K562 (cell line): ENCODE measurements at regions not wholly inside any gene's neighbourhood (a gene's known extent, or its start where the extent isn't known, plus 50 kb on each side); places are given as distances from the start of the nearest gene placed in this dataset.

Experiments
- ATAC-seq: fragments of 200-7000 bp; cut with Tn5 transposase; 3 replicates; pipeline ENCODE4 v1.9.1; 2020; ENCODE audit warnings: moderate library complexity
- BruUV-seq: library from RNA; stranded (reverse); fragments of 400-500 nt; replicated peaks from 2 replicates; lab custom pipeline; 2021; lab: Mats Ljungman, UMichigan
- CTCF ChIA-PET: fragments of 300-600 bp; formaldehyde crosslinking; extraction: SDS; loops from one replicate; lab custom pipeline; 2021; ENCODE audit warnings: low intra/inter-chr PET ratio; lab: Yijun Ruan, JAX
- POLR2A ChIA-PET: fragments of 300-600, 350-650 bp; sonication (Branson Sonifier 250); formaldehyde crosslinking; extraction: SDS; loops from one replicate; lab custom pipeline; 2021; ENCODE audit warnings: antibody characterized with exemption, inconsistent platforms; lab: Yijun Ruan, JAX
- DNase-seq, 4 experiments: peaks; one replicate each; pipeline versions ENCODE4 v3.0.0 to v3.0.0-alpha.2; 2011 to 2018; ENCODE audit warnings: low spot score in 3 of 4, mixed read lengths in 3 of 4; ENCODE audit errors: extremely low read depth in 1 of 4
- FAIRE-seq: peaks from 2 replicates; lab custom pipeline; 2011; peaks lifted over from hg19 to GRCh38; lab: Jason Lieb, UNC
- H2AFZ ChIP-seq: 2 replicates; pipeline ENCODE4 v1.6.0; 2011; ENCODE audit warnings: low read depth, low read length, control low read depth, inconsistent platforms
- H3K27ac ChIP-seq: fragments of 200-600 bp; 3 replicates; pipeline ENCODE4 v1.8.0; 2011; ENCODE audit warnings: low read depth, mild to moderate bottlenecking, control low read depth, inconsistent platforms, low read length, moderate library complexity, mixed read lengths; ENCODE audit errors: extremely low read depth
- H3K27me3 ChIP-seq, 2 experiments: fragments of 300-600 bp in 1 of 2; 2 replicates in 1 of 2; 3 replicates in 1 of 2; pipeline versions ENCODE4 v1.6.0 to v1.8.0; 2011; ENCODE audit warnings: inconsistent platforms in 2 of 2, low read length in 2 of 2, mild to moderate bottlenecking in 1 of 2, mixed read lengths in 1 of 2, moderate library complexity in 1 of 2; ENCODE audit not compliant: control insufficient read depth in 2 of 2, insufficient read depth in 2 of 2
- H3K36me3 ChIP-seq: fragments of 300-600 bp; 3 replicates; pipeline ENCODE4 v1.8.0; 2011; ENCODE audit warnings: mild to moderate bottlenecking, low read length, inconsistent platforms; ENCODE audit not compliant: control insufficient read depth, insufficient read depth
- H3K4me1 ChIP-seq, 2 experiments: fragments of 200-600 bp in 1 of 2; replicated peaks in 1 of 2; 2 replicates in 1 of 2; 3 replicates in 1 of 2; pipeline versions ENCODE4 v1.5.1 to v1.8.0; 2011; ENCODE audit warnings: inconsistent platforms in 2 of 2, low read length in 2 of 2, mild to moderate bottlenecking in 1 of 2, mixed read lengths in 1 of 2, moderate library complexity in 1 of 2; ENCODE audit not compliant: control insufficient read depth in 2 of 2, insufficient read depth in 2 of 2
- H3K4me2 ChIP-seq: 2 replicates; pipeline ENCODE4 v1.6.1; 2011; ENCODE audit warnings: low read length, control low read depth, inconsistent platforms, mixed read lengths; ENCODE audit not compliant: insufficient read depth
- H3K4me3 ChIP-seq: fragments of 200-600 bp; sonication (generic), shearing (Covaris generic); 2 replicates; pipeline ENCODE4 v1.5.1; 2016; ENCODE audit warnings: control low read depth, inconsistent platforms
- H3K79me2 ChIP-seq: fragments of 200-600 bp; 3 replicates; pipeline ENCODE4 v1.8.0; 2011; ENCODE audit warnings: low read length, inconsistent platforms; ENCODE audit not compliant: control insufficient read depth, insufficient read depth
- H3K9ac ChIP-seq, 2 experiments: 2 replicates each; pipeline versions ENCODE4 v1.6.0 to v1.6.1; 2011; ENCODE audit warnings: low read depth in 2 of 2, low read length in 2 of 2, control low read depth in 1 of 2, inconsistent platforms in 1 of 2, mild to moderate bottlenecking in 1 of 2, mixed read lengths in 1 of 2; ENCODE audit not compliant: insufficient read depth in 1 of 2
- H3K9me1 ChIP-seq: one replicate; pipeline ENCODE4 v1.6.0; 2011; ENCODE audit warnings: inconsistent platforms, mild to moderate bottlenecking, low read length, moderate library complexity; ENCODE audit not compliant: control insufficient read depth, insufficient read depth
- H3K9me3 ChIP-seq: replicated peaks from 2 replicates; pipeline ENCODE4 v1.5.1; 2011; ENCODE audit warnings: low read depth, low read length, inconsistent platforms; ENCODE audit not compliant: control insufficient read depth, insufficient read depth
- H4K20me1 ChIP-seq: replicated peaks from 2 replicates; pipeline ENCODE4 v1.6.1; 2011; ENCODE audit warnings: low read length, inconsistent platforms, mixed read lengths; ENCODE audit not compliant: control insufficient read depth, insufficient read depth
- KDM1A ChIP-seq, 2 experiments: fragments of 450-650 bp; IDR thresholded peaks; 2 replicates each; pipeline ENCODE4 v1.6.1; 2016; ENCODE audit warnings: mild to moderate bottlenecking in 2 of 2
- NFATC3 ChIP-seq: fragments of 450-650 bp; IDR thresholded peaks from 2 replicates; pipeline ENCODE4 v1.6.1; 2017; ENCODE audit warnings: mild to moderate bottlenecking
- PHB2 ChIP-seq: fragments of 450-650 bp; IDR thresholded peaks from 2 replicates; pipeline ENCODE4 v1.6.1; 2017; ENCODE audit warnings: low read depth
- ZNF282 ChIP-seq: sonication (generic); formaldehyde crosslinking; IDR thresholded peaks from 2 replicates; pipeline ENCODE4 v1.8.1; 2023; ENCODE audit warnings: missing genetic modification reagents
- ZNF778 ChIP-seq: fragments of 450-650 bp; formaldehyde crosslinking; IDR thresholded peaks from 2 replicates; pipeline ENCODE4 v1.4.0; 2020; ENCODE audit warnings: mild to moderate bottlenecking, moderate library complexity
- WGBS: fragments of 100-300 bp; shearing (Covaris generic); methylation state at CpG from one replicate; pipeline ENCODE4 v1.1.6; 2016; ENCODE audit warnings: low coverage, mixed read lengths; ENCODE audit not compliant: insufficient coverage; ENCODE audit errors: missing lambda C conversion rate; 5-methylcytosine and 5-hydroxymethylcytosine counted together
- in situ Hi-C: fragments of 300-500 bp; cut with MboI; formaldehyde crosslinking; loops from 4 replicates; pipeline ENCODE4 v1.15.0; 2018; ENCODE audit warnings: inconsistent platforms, mixed read lengths
- intact Hi-C: fragments of 100-400 bp; cut with micrococcal nuclease; formaldehyde crosslinking; loops from 2 replicates; pipeline ENCODE4 v1.14.2; 2022
- TF ChIP-seq, protein P1 (sequence below): fragments of 250-450 bp; sonication (Bioruptor Pico); IDR thresholded peaks from 2 replicates; pipeline ENCODE4 v1.5.0; 2022; ENCODE audit warnings: mild to moderate bottlenecking
- TF ChIP-seq, protein P2 (sequence below): sonication (generic); formaldehyde crosslinking; IDR thresholded peaks from 2 replicates; pipeline ENCODE4 v1.8.0; 2022; ENCODE audit warnings: mild to moderate bottlenecking, low read depth, missing genetic modification reagents

DNA sequence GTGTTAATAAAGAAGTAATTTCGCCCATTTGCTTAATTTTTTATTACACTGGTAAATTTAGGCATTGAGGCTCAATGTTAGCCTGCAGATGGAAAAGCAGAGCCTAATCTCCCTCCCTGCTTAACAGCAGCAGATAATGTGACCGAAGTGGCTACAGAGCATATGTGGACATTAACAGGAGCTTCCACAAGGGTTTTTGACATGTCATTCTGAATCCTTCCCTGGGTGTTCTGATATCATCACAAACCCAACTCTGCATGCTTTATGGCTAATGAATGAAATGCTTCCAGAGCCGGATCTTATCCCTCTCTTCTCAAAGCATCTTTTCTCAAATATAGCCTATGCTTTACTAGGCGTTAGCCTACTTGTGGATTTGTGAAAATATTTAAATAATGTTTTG lies 208.6 kb downstream of the CAAP1 start:
- Histone ChIP-seq H2AFZ (no peak overlapping the region), H3K9me3 (no peaks in the 10 kb centered on the region), H3K4me3 (no peak overlapping the region), H3K36me3 (no peaks in the 10 kb centered on the region), H3K9me1 (no peaks in the 10 kb centered on the region), H3K27me3 (no peaks in the 10 kb centered on the region), H3K27ac (no peak overlapping the region), H3K9ac (no peak overlapping the region), H3K4me1 (no peaks in the 10 kb centered on the region), H3K79me2 (no peaks in the 10 kb centered on the region), H4K20me1 (no peaks in the 10 kb centered on the region), H3K4me2 (no peak overlapping the region)
- no peak for DNase-seq
- CTCF ChIA-PET = no interaction called here
- no TSS peak for BruUV-seq
- POLR2A ChIA-PET = no interaction called here
- no peak for FAIRE-seq
- TF ChIP-seq ZNF778 = no peak
- 0% methylated on average over 2 of the region's 4 CpGs for WGBS
- in situ Hi-C loops (no loop called here), intact Hi-C loops (no loop called here)
- no peak for ATAC-seq

DNA sequence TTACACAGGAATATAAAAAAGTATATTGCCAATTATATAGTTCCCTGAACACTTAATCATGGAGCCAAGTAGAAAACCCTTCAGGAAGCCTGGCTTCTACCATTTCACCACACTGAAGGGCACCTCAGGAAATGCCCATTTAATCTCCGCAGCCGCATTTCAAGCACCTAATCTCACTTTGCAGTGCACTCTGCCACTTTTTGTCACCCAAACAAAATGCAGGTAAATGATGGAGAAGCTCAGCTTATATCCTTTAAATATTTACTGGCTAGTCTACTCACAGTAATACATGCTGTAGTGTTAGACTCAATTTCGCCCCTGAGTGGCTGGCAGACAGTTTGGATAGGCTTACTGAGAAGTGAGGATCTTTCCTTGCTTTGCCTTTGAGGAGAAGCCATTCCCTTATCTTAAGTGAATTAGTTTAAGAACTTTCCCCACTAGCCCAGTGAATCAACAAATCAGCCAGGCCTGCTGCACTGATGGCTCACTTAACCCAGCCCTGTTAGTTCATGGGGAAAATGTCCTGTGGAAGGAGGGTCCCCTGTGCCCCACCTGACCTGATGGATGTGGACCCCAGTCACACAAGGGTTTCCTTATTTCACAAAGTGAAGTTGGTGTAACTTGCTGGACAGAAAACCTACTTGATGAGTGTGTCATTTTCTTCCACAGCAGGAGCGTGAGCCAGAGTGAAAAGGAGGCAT lies 209.7 kb downstream of the CAAP1 start:
- POLR2A ChIA-PET = no interaction called here
- in situ Hi-C loops (no loop called here), intact Hi-C loops (no loop called here)
- no peak for FAIRE-seq
- no peak overlapping the region for H2AFZ ChIP-seq
- no peak overlapping the region for H3K27ac ChIP-seq
- no TSS peak for BruUV-seq
- H3K4me3 ChIP-seq = no peak overlapping the region
- H3K9ac ChIP-seq = no peak overlapping the region
- H3K9me1 ChIP-seq = no peaks in the 10 kb centered on the region
- no peak overlapping the region for H3K4me2 ChIP-seq
- no peaks in the 10 kb centered on the region for H3K4me1 ChIP-seq
- H3K27me3 ChIP-seq = no peaks in the 10 kb centered on the region
- TF ChIP-seq ZNF282 (CRISPR knock-in tag) (no peak), KDM1A (IDR thresholded peaks at IDR 0.05) (no peak), PHB2 (no peak), NFATC3 (no peak)
- TF ChIP-seq, protein P1, sequence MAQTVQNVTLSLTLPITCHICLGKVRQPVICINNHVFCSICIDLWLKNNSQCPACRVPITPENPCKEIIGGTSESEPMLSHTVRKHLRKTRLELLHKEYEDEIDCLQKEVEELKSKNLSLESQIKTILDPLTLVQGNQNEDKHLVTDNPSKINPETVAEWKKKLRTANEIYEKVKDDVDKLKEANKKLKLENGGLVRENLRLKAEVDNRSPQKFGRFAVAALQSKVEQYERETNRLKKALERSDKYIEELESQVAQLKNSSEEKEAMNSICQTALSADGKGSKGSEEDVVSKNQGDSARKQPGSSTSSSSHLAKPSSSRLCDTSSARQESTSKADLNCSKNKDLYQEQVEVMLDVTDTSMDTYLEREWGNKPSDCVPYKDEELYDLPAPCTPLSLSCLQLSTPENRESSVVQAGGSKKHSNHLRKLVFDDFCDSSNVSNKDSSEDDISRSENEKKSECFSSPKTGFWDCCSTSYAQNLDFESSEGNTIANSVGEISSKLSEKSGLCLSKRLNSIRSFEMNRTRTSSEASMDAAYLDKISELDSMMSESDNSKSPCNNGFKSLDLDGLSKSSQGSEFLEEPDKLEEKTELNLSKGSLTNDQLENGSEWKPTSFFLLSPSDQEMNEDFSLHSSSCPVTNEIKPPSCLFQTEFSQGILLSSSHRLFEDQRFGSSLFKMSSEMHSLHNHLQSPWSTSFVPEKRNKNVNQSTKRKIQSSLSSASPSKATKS = no peak
- TF ChIP-seq, protein P2, sequence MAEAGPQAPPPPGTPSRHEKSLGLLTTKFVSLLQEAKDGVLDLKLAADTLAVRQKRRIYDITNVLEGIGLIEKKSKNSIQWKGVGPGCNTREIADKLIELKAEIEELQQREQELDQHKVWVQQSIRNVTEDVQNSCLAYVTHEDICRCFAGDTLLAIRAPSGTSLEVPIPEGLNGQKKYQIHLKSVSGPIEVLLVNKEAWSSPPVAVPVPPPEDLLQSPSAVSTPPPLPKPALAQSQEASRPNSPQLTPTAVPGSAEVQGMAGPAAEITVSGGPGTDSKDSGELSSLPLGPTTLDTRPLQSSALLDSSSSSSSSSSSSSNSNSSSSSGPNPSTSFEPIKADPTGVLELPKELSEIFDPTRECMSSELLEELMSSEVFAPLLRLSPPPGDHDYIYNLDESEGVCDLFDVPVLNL = no peak
- no peaks in the 10 kb centered on the region for H4K20me1 ChIP-seq
- H3K36me3 ChIP-seq = no peaks in the 10 kb centered on the region
- WGBS = 8% methylated on average over 2 of the region's 4 CpGs
- H3K9me3 ChIP-seq = no peaks in the 10 kb centered on the region
- CTCF ChIA-PET = no interaction called here
- DNase-seq = no peak
- no peak for ATAC-seq
- H3K79me2 ChIP-seq = no peaks in the 10 kb centered on the region
